ENCODE measurements at regions not wholly inside any gene's neighbourhood (a gene's known extent, or its start where the extent isn't known, plus 50 kb on each side); places are given as distances from the start of the nearest gene placed in this dataset.

DNA sequence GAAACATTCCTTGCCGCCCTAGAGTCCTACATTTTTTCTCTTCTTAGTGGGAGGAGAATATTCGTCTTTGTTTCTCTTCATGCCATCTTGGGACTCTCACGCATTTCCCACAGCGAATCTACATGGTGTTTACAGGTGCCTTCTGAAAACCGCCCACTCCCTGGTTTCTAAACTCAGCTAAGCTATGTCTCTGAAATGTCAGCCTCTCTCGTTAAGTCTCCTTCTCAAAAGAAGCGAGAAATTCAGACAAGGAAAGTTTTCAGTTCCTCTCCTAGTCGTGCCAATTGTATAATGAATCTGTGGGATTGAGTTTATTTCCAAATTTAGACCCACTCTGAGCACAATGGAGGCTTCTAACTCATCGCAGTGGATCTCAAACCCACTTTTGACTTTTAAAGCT lies 186.8 kb upstream of the NFIB start:
- TF ChIP-seq, protein P1, sequence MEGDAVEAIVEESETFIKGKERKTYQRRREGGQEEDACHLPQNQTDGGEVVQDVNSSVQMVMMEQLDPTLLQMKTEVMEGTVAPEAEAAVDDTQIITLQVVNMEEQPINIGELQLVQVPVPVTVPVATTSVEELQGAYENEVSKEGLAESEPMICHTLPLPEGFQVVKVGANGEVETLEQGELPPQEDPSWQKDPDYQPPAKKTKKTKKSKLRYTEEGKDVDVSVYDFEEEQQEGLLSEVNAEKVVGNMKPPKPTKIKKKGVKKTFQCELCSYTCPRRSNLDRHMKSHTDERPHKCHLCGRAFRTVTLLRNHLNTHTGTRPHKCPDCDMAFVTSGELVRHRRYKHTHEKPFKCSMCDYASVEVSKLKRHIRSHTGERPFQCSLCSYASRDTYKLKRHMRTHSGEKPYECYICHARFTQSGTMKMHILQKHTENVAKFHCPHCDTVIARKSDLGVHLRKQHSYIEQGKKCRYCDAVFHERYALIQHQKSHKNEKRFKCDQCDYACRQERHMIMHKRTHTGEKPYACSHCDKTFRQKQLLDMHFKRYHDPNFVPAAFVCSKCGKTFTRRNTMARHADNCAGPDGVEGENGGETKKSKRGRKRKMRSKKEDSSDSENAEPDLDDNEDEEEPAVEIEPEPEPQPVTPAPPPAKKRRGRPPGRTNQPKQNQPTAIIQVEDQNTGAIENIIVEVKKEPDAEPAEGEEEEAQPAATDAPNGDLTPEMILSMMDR (IDR thresholded peaks at IDR 0.05; ENCODE audit: low read depth, low read length) = no peak
- Histone ChIP-seq H3K27me3 (ENCODE audit: insufficient read depth, low read depth, severe bottlenecking) (no peaks in the 10 kb centered on the region), H3K27ac (no peak overlapping the region), H3K9me3 (ENCODE audit: severe bottlenecking) (no peaks in the 10 kb centered on the region), H3K36me3 (no peaks in the 10 kb centered on the region), H3K4me3 (ENCODE audit: low read depth, low read length) (no peak overlapping the region)
- no peak for DNase-seq

- Histone ChIP-seq H3K36me3 (no peaks in the 10 kb centered on the region), H3K27me3 (ENCODE audit: insufficient read depth, low read depth, severe bottlenecking) (no peaks in the 10 kb centered on the region), H3K27ac (no peak overlapping the region), H3K9me3 (ENCODE audit: severe bottlenecking) (no peaks in the 10 kb centered on the region), H3K4me3 (ENCODE audit: low read depth, low read length) (no peak overlapping the region)
- no peak for DNase-seq
- TF ChIP-seq, protein P1 (IDR thresholded peaks at IDR 0.05; ENCODE audit: low read depth, low read length) = no peak
Observed at GRCh38 chr9:14499976-14500375, 186.0 kb upstream of the NFIB start.

DNA sequence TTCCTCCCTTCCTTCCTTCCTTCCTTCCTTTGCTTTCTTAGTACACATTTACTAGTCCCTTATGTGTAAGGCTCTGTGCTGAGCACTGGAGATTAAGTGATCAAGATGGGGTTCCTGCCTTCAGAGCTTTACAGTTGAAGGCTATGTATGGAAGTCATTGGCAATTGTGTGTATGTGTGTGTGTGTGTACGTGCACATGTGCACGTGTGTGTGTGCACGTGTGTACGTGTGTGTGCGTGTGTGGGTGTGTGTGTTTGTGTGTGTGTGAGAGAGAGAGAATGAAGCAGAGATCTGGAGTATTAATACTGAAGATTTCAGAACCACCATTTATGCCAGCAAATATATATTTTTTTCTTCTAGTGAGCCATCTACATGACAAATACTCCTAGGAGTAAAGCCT lies 184.9 kb upstream of the NFIB start:
- Histone ChIP-seq H3K27me3 (ENCODE audit: insufficient read depth, low read depth, severe bottlenecking) (no peaks in the 10 kb centered on the region), H3K36me3 (no peaks in the 10 kb centered on the region), H3K27ac (no peak overlapping the region), H3K4me3 (ENCODE audit: low read depth, low read length) (no peak overlapping the region), H3K9me3 (ENCODE audit: severe bottlenecking) (no peaks in the 10 kb centered on the region)
- no peak for DNase-seq
- TF ChIP-seq, protein P1 (IDR thresholded peaks at IDR 0.05; ENCODE audit: low read depth, low read length) = no peak

- H3K27ac ChIP-seq = no peak overlapping the region
- no peaks in the 10 kb centered on the region for H3K27me3 ChIP-seq (ENCODE audit: insufficient read depth, low read depth, severe bottlenecking)
- no peak for DNase-seq
- H3K36me3 ChIP-seq = no peaks in the 10 kb centered on the region
- H3K9me3 ChIP-seq (ENCODE audit: severe bottlenecking) = no peaks in the 10 kb centered on the region
- TF ChIP-seq, protein P1 (IDR thresholded peaks at IDR 0.05; ENCODE audit: low read depth, low read length) = no peak
- no peak overlapping the region for H3K4me3 ChIP-seq (ENCODE audit: low read depth, low read length)
Observed at GRCh38 chr9:14497476-14497875, 183.5 kb upstream of the NFIB start.

- no peaks in the 10 kb centered on the region for H3K36me3 ChIP-seq
- H3K27me3 ChIP-seq (ENCODE audit: insufficient read depth, low read depth, severe bottlenecking) = no peaks in the 10 kb centered on the region
- no peak overlapping the region for H3K4me3 ChIP-seq (ENCODE audit: low read depth, low read length)
- DNase-seq = no peak
- H3K27ac ChIP-seq = no peak overlapping the region
- TF ChIP-seq, protein P1 (IDR thresholded peaks at IDR 0.05; ENCODE audit: low read depth, low read length) = no peak
- H3K9me3 ChIP-seq (ENCODE audit: severe bottlenecking) = peaks cover 5% of the 10 kb centered on the region
Observed at GRCh38 chr9:14488421-14489190, 174.7 kb upstream of the NFIB start.
